ENCODE measurements at regions not wholly inside any gene's neighbourhood (a gene's known extent, or its start where the extent isn't known, plus 50 kb on each side); places are given as distances from the start of the nearest gene placed in this dataset.

- H3K4me1 Mint-ChIP-seq (ENCODE audit: low read depth), result no peaks in the 10 kb centered on the region
Observed at GRCh38 chr15:79164043-79164442, 73.5 kb upstream of the RASGRF1 start.

GRCh38 chr15:79163395-79163794, 72.8 kb upstream of the RASGRF1 start:
- no peaks in the 10 kb centered on the region for H3K4me1 Mint-ChIP-seq (ENCODE audit: low read depth)
- H3K36me3 Mint-ChIP-seq (ENCODE audit: low read depth), result no peaks in the 10 kb centered on the region
- no peak overlapping the region for H3K27ac ChIP-seq (ENCODE audit: low read depth in 1 of 2, low read length in 2 of 2)
- H3K4me3 ChIP-seq (ENCODE audit: low read length), result no peak overlapping the region
- peaks cover 38% of the 10 kb centered on the region for H3K27me3 Mint-ChIP-seq
- H3K9me3 ChIP-seq (ENCODE audit: control insufficient read depth in 1 of 2, insufficient read depth in 1 of 2, low read length in 2 of 2), result no peaks in the 10 kb centered on the region
- DNase-seq, result no peak
- H3K27me3 ChIP-seq (ENCODE audit: control insufficient read depth in 1 of 2, insufficient read depth in 2 of 2, low read length in 2 of 2), result peaks cover 2 to 11% of the 10 kb centered on the region in 2 experiments
- H3K4me1 ChIP-seq (ENCODE audit: insufficient read depth, low read length), result no peaks in the 10 kb centered on the region
- no peaks in the 10 kb centered on the region for H3K36me3 ChIP-seq (ENCODE audit: insufficient read depth, low read length)
- POLR2A ChIA-PET, result no interaction called here
- intact Hi-C loops (cut with DNase I, micrococcal nuclease), result no loop called here
- CTCF ChIA-PET, result interaction anchor here (0.7 kb wide), 1 partner anchor 250 kb away, joined by 3 read pairs; no protein-coding TSS in a partner anchor
- H3K27ac Mint-ChIP-seq, result no peak overlapping the region
- no peak overlapping the region for H3K4me3 Mint-ChIP-seq
- H3K9me3 Mint-ChIP-seq, result no peaks in the 10 kb centered on the region
- no peak for TF ChIP-seq CTCF (IDR thresholded peaks at IDR 0.05)
- no peak for ATAC-seq (ENCODE audit: poor library complexity)

More at GRCh38 chr15:79164043-79164442, 73.5 kb upstream of the RASGRF1 start:
- intact Hi-C loops (cut with DNase I, micrococcal nuclease), result no loop called here
- H3K9me3 ChIP-seq (ENCODE audit: control insufficient read depth in 1 of 2, insufficient read depth in 1 of 2, low read length in 2 of 2), result no peaks in the 10 kb centered on the region
- no peak overlapping the region for H3K4me3 Mint-ChIP-seq
- no peak overlapping the region for H3K27ac ChIP-seq (ENCODE audit: low read depth in 1 of 2, low read length in 2 of 2)
- H3K27ac Mint-ChIP-seq, result no peak overlapping the region
- H3K36me3 Mint-ChIP-seq (ENCODE audit: low read depth), result no peaks in the 10 kb centered on the region
- no peak for TF ChIP-seq CTCF (IDR thresholded peaks at IDR 0.05)
- no peaks in the 10 kb centered on the region for H3K9me3 Mint-ChIP-seq
- H3K36me3 ChIP-seq (ENCODE audit: insufficient read depth, low read length), result no peaks in the 10 kb centered on the region
- H3K27me3 ChIP-seq (ENCODE audit: control insufficient read depth in 1 of 2, insufficient read depth in 2 of 2, low read length in 2 of 2), result peaks cover 4 to 11% of the 10 kb centered on the region in 2 experiments
- H3K4me1 ChIP-seq (ENCODE audit: insufficient read depth, low read length), result no peaks in the 10 kb centered on the region
- ChIA-PET CTCF (no interaction called here), POLR2A (no interaction called here)
- ATAC-seq (ENCODE audit: poor library complexity) (no peak), DNase-seq (no peak)
- H3K27me3 Mint-ChIP-seq, result peaks cover 38% of the 10 kb centered on the region
- H3K4me3 ChIP-seq (ENCODE audit: low read length), result no peak overlapping the region

GRCh38 chr15:79161837-79162508, 71.4 kb upstream of the RASGRF1 start:
- intact Hi-C loops (cut with DNase I, micrococcal nuclease), result no loop called here
- Mint-ChIP-seq H3K4me3 (no peak overlapping the region), H3K36me3 (ENCODE audit: low read depth) (no peaks in the 10 kb centered on the region), H3K27me3 (peaks cover 30% of the 10 kb centered on the region), H3K27ac (no peak overlapping the region), H3K9me3 (no peaks in the 10 kb centered on the region), H3K4me1 (ENCODE audit: low read depth) (no peaks in the 10 kb centered on the region)
- ChIA-PET CTCF (no interaction called here), POLR2A (no interaction called here)
- ATAC-seq (ENCODE audit: poor library complexity) (no peak), DNase-seq (no peak)
- no peak for TF ChIP-seq CTCF (IDR thresholded peaks at IDR 0.05)
- H3K27me3 ChIP-seq (ENCODE audit: control insufficient read depth in 1 of 2, insufficient read depth in 2 of 2, low read length in 2 of 2), result peaks cover 0 to 6% of the 10 kb centered on the region in 2 experiments
- no peaks in the 10 kb centered on the region for H3K9me3 ChIP-seq (ENCODE audit: control insufficient read depth in 1 of 2, insufficient read depth in 1 of 2, low read length in 2 of 2)
- no peak overlapping the region for H3K4me3 ChIP-seq (ENCODE audit: low read length)
- H3K4me1 ChIP-seq (ENCODE audit: insufficient read depth, low read length), result no peaks in the 10 kb centered on the region
- no peaks in the 10 kb centered on the region for H3K36me3 ChIP-seq (ENCODE audit: insufficient read depth, low read length)
- H3K27ac ChIP-seq (ENCODE audit: low read depth in 1 of 2, low read length in 2 of 2), result no peak overlapping the region

All from CD4-positive, alpha-beta T cell (primary cell).